ENCODE measurements at regions not wholly inside any gene's neighbourhood (a gene's known extent, or its start where the extent isn't known, plus 50 kb on each side); places are given as distances from the start of the nearest gene placed in this dataset.

- Histone ChIP-seq H3K27me3 (replicated peaks; ENCODE audit: insufficient read depth, low read depth, low read length, poor library complexity) (no peaks in the 10 kb centered on the region), H3K4me1 (ENCODE audit: insufficient read depth, low read length, poor library complexity, severe bottlenecking) (no peaks in the 10 kb centered on the region), H3K27ac (ENCODE audit: low read depth, low read length, poor library complexity, severe bottlenecking) (no peak overlapping the region), H3K36me3 (ENCODE audit: insufficient read depth, low read length, poor library complexity, severe bottlenecking) (no peaks in the 10 kb centered on the region), H3K9me3 (ENCODE audit: low read depth, low read length, poor library complexity, severe bottlenecking) (no peaks in the 10 kb centered on the region), H3K4me3 (ENCODE audit: low read depth, low read length, poor library complexity, severe bottlenecking) (no peak overlapping the region)
- BruUV-seq (replicated peaks), result no TSS peak
- ChIA-PET CTCF (no interaction called here), POLR2A (ENCODE audit: low non-redundant PET) (no interaction called here)
- no peak for TF ChIP-seq CTCF (conservative IDR thresholded peaks at IDR 0.05; ENCODE audit: low read depth, low read length)
- no peak for TF ChIP-seq EZH2 (IDR thresholded peaks at IDR 0.05; ENCODE audit: borderline replicate concordance, low read depth, low read length, poor library complexity, severe bottlenecking)
- intact Hi-C loops (cut with micrococcal nuclease; ENCODE audit: unreplicated experiment), result no loop called here
- DNase-seq (ENCODE audit: low spot score), result no peak
These were observed 71.3 kb downstream of the PTHLH start for GRCh38 chr12:27900920-27901879.

GRCh38 chr12:27899151-27899661, 73.3 kb downstream of the PTHLH start:
- TF ChIP-seq EZH2 (IDR thresholded peaks at IDR 0.05; ENCODE audit: borderline replicate concordance, low read depth, low read length, poor library complexity, severe bottlenecking), result no peak
- TF ChIP-seq CTCF (conservative IDR thresholded peaks at IDR 0.05; ENCODE audit: low read depth, low read length), result no peak
- Histone ChIP-seq H3K36me3 (ENCODE audit: insufficient read depth, low read length, poor library complexity, severe bottlenecking) (no peaks in the 10 kb centered on the region), H3K27me3 (replicated peaks; ENCODE audit: insufficient read depth, low read depth, low read length, poor library complexity) (no peaks in the 10 kb centered on the region), H3K9me3 (ENCODE audit: low read depth, low read length, poor library complexity, severe bottlenecking) (no peaks in the 10 kb centered on the region), H3K4me3 (ENCODE audit: low read depth, low read length, poor library complexity, severe bottlenecking) (no peak overlapping the region), H3K4me1 (ENCODE audit: insufficient read depth, low read length, poor library complexity, severe bottlenecking) (no peaks in the 10 kb centered on the region), H3K27ac (ENCODE audit: low read depth, low read length, poor library complexity, severe bottlenecking) (no peak overlapping the region)
- BruUV-seq (replicated peaks), result no TSS peak
- POLR2A ChIA-PET (ENCODE audit: low non-redundant PET), result no interaction called here
- no peak for DNase-seq (ENCODE audit: low spot score)
- intact Hi-C loops (cut with micrococcal nuclease; ENCODE audit: unreplicated experiment), result no loop called here
- CTCF ChIA-PET, result no interaction called here

GRCh38 chr12:27898022-27898421, 74.5 kb downstream of the PTHLH start:
- H3K27ac ChIP-seq (ENCODE audit: low read depth, low read length, poor library complexity, severe bottlenecking), result no peak overlapping the region
- no peaks in the 10 kb centered on the region for H3K4me1 ChIP-seq (ENCODE audit: insufficient read depth, low read length, poor library complexity, severe bottlenecking)
- no peaks in the 10 kb centered on the region for H3K27me3 ChIP-seq (replicated peaks; ENCODE audit: insufficient read depth, low read depth, low read length, poor library complexity)
- POLR2A ChIA-PET (ENCODE audit: low non-redundant PET), result no interaction called here
- intact Hi-C loops (cut with micrococcal nuclease; ENCODE audit: unreplicated experiment), result no loop called here
- H3K36me3 ChIP-seq (ENCODE audit: insufficient read depth, low read length, poor library complexity, severe bottlenecking), result no peaks in the 10 kb centered on the region
- H3K9me3 ChIP-seq (ENCODE audit: low read depth, low read length, poor library complexity, severe bottlenecking), result no peaks in the 10 kb centered on the region
- CTCF ChIA-PET, result no interaction called here
- TF ChIP-seq CTCF (conservative IDR thresholded peaks at IDR 0.05; ENCODE audit: low read depth, low read length), result no peak
- TF ChIP-seq EZH2 (IDR thresholded peaks at IDR 0.05; ENCODE audit: borderline replicate concordance, low read depth, low read length, poor library complexity, severe bottlenecking), result no peak
- H3K4me3 ChIP-seq (ENCODE audit: low read depth, low read length, poor library complexity, severe bottlenecking), result no peak overlapping the region
- BruUV-seq (replicated peaks), result no TSS peak
- no peak for DNase-seq (ENCODE audit: low spot score)
